ENCODE measurements at regions not wholly inside any gene's neighbourhood (a gene's known extent, or its start where the extent isn't known, plus 50 kb on each side); places are given as distances from the start of the nearest gene placed in this dataset.

DNA sequence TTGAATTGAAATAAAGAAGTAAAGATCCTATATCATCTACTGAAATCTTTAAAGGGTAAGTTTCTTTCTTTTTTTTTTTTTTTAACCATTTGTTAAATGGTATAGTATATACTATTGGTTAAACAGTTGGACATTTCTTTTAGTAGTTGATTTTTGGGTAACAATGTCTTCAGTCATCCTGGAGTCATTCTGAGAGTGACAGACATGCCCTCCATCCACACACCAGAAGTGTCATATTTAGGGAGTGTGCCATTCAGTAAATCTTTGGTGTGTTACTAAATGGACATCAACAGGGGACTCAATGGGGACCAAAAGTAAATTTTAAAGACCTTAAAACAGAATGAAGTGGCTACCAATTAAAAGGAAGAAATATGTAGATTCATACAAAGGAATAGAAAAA, 50.8 kb upstream of the SLC39A10 start:
- DNase-seq: no peak

DNA sequence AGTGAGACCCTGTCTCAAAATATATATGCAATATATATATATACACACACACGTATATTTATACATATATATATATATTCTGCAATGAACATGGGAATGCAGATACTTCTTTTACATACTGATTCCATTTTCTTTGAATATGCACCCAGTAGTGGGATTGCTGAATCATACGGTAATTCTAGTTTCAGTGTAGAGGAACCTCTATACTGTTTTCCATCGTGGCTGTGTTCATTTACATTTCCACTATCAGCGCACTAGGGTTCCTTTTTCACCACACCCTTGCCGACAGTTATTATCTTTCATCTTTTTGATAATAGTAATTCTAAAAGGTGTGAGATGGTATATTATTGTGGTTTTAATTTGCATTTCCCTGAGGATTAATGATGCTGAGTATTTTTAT, 52.3 kb upstream of the SLC39A10 start:
- no peak for DNase-seq

GRCh38 chr2:195603998-195604397, 53.0 kb upstream of the SLC39A10 start:
- DNase-seq: no peak

DNA sequence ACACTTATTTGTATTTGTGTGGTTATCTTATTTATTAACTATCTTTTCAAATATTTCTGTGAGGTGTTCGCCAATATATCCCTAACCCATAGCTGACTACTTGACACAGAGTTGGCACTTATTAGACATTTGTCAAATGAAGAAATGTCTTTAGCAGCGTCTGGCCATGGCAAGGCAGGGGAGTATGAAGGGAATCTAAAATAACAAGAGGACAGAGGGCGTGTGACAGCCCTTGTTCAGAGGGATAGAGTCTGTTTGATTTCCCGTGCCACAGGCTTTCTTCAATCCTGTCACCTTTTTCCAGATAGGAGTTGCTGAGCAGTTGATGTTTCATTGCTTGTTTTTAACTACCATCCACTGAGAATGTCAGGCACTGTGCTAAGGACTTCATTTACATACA, 53.6 kb upstream of the SLC39A10 start:
- no peak for DNase-seq

- no peak for DNase-seq
Observed at GRCh38 chr2:195602687-195603086, 54.3 kb upstream of the SLC39A10 start.

DNA sequence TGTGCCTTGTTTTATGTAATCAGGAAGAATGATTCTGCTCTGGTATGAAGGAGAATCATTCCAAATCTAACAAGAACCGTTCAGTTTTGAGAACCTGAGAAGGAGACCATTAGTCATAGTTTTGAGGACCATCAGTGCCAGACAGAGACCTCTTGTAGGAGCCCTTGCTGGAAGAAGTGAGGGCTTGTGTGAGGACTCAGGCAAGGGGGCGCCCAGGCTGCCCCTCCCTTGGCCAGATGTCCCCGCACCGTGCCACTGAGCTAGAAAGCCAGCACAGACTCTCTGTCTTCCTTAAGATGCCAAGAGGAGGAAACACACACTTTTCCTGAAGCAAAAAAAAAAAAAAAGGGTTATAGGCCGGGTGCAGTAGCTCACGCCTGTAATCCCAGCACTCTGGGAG, 55.7 kb upstream of the SLC39A10 start:
- no peak for DNase-seq

DNA sequence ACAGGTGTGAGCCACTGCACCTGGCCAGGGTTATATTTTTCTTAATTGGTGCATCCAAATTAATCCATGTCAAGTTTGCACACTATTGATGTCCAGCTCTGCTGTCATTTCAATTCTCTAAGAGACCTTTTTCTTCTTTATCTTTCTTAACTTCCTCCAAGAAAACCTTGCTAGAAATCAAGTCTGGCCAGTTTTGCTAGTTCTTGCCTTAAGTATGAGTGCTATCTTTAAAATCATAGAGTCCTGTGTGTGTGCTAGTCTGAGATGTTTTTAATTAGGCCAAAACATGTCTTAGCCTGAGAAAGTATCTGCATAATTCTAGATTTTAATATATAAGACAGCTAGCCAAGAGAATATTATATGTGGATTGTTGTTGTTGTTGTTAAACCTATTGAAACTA, 56.2 kb upstream of the SLC39A10 start:
- no peak for DNase-seq

DNA sequence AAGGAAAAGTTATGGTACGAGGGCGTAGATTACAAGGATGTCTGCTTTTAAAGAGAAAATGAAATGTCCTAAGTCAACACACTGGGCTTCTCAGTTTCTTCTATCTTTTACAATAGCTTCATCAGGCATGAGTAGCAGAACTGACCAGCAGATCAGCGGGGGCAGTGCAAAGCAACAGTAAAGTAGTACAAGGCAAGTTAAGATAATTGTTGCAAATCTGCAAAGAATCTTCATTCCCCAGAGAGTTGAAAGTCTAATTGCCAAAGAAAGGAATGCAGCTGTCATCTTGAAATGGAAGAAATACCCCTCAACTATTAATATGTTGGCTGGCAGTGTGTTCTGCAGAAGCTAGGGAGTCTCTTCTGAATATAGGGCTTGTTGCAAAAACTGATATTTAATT, 60.2 kb upstream of the SLC39A10 start:
- no peak for DNase-seq

GRCh38 chr2:195595825-195596224, 61.2 kb upstream of the SLC39A10 start:
- no peak for DNase-seq

GRCh38 chr2:195594919-195595694, 61.9 kb upstream of the SLC39A10 start:
- DNase-seq: no peak

- DNase-seq: no peak
Observed at GRCh38 chr2:195594248-195594647, 62.8 kb upstream of the SLC39A10 start.

GRCh38 chr2:195592105-195592504, 64.9 kb upstream of the SLC39A10 start:
- no peak for DNase-seq

DNA sequence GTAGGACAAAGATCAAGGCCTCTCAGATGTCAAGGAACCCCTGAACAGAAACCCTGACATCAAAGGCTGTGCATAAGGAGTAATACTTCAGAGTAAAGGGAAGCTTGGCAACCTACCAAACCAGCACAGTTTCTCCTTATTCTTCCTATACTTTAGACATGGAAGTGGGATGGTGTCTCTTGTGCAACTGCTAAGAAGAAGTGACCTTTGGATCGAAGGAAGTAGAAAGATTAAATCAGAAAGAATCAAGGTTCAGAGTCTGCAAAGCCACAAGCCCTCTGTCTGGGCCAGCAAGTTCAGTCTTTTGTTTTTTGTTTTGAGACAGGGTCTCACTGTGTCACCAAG, 66.2 kb upstream of the SLC39A10 start:
- no peak for DNase-seq

DNA sequence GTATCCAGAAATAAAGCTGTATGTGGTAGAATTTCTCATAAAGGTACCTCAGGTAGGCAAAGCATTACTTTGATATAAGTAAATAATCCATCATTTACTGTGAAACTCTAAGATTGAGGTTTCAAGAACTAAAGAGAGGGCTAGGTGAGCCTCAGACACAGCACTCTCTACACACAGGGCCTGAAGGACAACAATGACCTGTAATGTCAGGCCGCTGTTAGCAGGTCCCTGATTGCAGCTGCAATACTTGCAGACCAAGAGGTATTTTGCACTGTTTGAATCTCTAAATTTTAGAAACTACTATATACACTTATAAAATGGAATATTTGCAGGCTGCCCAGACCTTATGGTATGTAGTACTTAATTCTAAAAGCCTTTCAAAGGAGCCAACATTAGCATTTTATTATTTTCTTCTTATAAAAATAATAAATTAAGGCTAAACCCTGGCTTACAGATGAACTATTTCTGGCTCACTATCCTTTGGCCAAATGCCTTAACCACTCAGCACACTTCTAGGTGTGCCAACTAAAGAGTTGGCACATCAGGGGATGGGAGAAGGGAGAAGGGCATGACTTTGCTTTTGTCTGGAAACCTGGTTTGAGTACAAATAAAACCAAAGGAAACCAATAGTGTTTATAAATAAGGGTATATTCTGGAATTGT, 66.7 kb upstream of the SLC39A10 start:
- no peak for DNase-seq

DNA sequence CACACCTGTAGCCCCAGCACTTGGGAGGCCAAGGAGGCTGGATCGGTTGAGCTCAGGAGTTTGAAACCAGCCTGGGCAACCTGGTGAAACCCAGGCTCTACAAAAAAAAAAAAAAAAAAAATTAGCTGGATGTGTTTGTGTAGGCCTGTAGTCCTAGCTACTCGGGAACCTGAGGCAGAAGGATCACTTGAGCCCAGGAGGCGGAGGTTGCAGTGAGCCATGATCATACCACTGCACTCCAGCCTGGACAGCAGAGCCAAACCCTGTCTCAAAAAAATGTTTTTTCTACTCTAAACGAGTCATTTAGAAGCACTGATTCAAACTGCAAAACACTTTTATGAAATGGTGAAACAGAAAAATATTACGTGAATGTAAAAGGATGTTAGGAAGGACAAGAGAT, 69.1 kb upstream of the SLC39A10 start:
- DNase-seq: no peak

DNA sequence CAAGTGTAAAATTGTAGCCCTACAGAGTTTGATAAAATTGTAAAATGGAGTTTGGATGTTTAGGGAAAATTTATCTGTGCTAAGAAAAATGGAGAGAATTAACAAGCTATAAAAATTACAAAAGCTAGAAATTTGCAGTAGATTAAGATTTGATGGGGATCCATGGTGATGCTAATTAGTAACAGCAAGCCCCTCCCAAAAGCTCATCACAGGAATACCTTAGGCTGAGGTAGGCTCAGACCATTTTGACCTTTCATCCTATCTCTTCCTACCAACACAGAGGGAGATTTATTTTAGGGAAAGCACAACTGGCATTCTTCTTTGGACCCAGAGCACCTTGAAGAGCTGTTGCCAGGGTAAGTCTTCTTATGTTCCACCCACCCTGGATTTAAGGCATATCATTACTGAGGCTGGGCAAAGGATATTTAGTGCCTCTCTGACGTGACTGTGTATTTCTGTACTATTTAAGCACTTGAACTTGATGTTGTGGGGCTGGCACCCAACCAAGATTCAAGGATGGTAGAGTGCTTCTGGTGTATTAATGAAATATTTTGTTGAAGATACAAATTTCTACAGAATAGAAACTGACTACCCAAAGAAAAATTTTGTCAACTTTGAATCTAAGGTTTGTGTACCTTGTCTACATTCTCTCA, 70.8 kb upstream of the SLC39A10 start:
- no peak for DNase-seq

DNA sequence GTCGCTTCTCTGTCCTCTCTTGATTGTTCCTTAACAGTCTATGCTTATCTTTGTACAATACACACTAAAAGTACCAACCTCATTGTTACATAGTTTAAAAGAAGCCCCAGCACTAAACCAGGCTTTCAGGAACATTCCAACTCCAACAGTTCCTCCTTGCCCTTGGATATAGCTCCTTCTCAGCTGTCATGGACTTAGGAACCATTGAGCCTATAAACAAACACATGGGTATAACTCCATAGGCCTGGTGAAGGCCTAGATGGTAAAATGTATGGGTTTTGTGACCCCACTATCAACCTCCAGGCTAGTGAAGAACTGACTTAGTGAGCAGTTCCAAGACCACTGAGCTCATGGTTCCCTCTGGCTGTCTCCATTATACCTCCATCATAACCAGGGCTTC, 74.8 kb upstream of the SLC39A10 start:
- DNase-seq: no peak

- DNase-seq: no peak
Observed at GRCh38 chr2:195579776-195580555, 77.1 kb upstream of the SLC39A10 start.

- DNase-seq: no peak
Observed at GRCh38 chr2:195575879-195576401, 81.1 kb upstream of the SLC39A10 start.

DNA sequence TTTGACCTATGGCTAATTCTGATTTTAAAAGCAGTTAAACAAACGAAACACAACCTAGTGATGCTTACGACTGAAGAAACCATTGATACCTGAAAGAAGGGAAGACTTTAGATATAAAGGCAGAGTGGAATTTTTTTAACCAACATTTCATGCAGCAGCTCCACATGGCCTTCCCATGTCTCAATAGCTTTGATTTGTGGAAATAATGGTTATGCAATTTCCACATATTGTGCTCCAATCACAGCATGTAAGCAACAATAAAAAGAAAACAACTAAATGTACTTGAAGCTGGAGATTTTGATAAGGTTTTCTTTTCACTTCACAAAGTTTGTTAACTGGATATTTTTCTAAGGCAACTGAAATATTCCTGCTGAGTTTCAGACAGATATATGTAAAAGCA, 82.0 kb upstream of the SLC39A10 start:
- DNase-seq: no peak

- DNase-seq: no peak
Observed at GRCh38 chr2:195574312-195574711, 82.7 kb upstream of the SLC39A10 start.

DNA sequence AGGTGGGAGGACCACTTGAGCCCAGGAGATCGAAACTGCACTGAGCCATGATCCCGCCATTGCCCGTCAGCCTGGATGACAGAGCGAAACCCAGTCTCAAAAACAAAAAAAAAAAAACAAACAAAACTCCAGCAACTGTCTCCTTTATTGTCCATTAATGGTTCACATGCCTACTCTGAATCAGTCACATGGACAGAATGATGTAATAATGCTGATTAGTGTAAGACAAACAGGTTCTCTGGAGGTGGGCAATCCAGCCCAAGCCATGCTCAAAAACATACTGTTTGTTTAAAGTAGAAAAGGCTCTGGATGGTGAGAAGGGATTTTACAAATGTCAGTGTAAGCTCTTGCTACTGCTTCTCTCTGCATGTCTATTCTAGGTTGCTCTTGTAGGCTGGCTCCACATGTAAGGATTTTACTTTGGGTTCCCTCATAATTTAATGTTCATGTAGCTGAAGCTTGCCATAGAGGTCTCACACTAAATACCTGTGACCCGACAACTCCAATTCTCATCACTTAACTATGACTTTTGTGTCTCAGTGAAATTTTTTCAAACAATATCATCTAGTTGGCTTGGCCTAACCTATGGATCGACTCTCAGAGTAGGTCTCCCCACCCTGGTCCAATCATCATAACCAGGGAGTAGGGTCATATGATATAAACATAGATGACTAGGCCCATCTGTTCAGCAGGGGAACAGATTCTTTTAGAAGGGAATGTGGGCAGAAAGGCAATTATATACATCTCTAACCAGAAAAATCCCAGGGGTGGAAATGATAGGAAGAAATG, 83.9 kb upstream of the SLC39A10 start:
- DNase-seq: no peak

- no peak for DNase-seq
Observed at GRCh38 chr2:195570329-195570728, 86.7 kb upstream of the SLC39A10 start.
